Fibroblast of villous mesenchyme (primary cell): ENCODE measurements at regions not wholly inside any gene's neighbourhood (a gene's known extent, or its start where the extent isn't known, plus 50 kb on each side); places are given as distances from the start of the nearest gene placed in this dataset.
A peak's percentile ranks its signal among the peaks of the same experiment; 100 is the strongest.

Source experiments
- DNase-seq: peaks from one replicate; pipeline ENCODE4 v3.0.0-alpha.2; 2010; ENCODE audit warnings: low read depth
- H3K4me3 ChIP-seq: 2 replicates; pipeline ENCODE4 v1.5.1; 2011; ENCODE audit warnings: low read depth, mild to moderate bottlenecking, low read length
- TF ChIP-seq, protein P1 (sequence below): IDR thresholded peaks from 2 replicates; pipeline ENCODE4 v1.5.1; 2012; ENCODE audit warnings: low read depth, mild to moderate bottlenecking, low read length; ENCODE audit not compliant: insufficient read depth

DNA sequence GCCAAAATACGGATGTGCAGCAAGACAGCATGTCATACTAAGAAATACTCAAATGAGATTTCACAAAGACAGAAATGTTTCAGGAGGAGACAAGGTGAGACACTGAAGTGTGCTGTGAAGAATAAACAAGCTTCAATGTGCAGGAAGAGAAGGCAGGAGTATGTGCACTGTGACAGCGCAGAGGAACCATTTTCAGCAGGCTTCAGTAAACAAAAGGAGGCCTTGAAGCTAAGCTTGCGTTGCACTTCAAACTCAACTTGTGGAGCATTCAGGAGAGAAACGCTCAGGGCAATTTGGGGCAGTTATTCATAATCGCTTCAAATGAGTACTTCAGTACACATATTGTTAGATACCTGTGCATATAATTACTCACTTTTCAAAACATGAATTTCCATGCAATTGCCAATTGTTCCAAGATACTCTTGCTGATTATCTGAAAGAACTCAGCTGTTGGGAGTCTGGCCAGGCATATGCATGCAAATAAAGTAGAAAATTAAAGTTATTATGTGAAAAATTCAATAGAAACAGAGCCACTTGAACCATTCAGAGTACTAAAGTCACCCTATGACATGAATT, 234.2 kb upstream of the OPRM1 start:
- TF ChIP-seq, protein P1, sequence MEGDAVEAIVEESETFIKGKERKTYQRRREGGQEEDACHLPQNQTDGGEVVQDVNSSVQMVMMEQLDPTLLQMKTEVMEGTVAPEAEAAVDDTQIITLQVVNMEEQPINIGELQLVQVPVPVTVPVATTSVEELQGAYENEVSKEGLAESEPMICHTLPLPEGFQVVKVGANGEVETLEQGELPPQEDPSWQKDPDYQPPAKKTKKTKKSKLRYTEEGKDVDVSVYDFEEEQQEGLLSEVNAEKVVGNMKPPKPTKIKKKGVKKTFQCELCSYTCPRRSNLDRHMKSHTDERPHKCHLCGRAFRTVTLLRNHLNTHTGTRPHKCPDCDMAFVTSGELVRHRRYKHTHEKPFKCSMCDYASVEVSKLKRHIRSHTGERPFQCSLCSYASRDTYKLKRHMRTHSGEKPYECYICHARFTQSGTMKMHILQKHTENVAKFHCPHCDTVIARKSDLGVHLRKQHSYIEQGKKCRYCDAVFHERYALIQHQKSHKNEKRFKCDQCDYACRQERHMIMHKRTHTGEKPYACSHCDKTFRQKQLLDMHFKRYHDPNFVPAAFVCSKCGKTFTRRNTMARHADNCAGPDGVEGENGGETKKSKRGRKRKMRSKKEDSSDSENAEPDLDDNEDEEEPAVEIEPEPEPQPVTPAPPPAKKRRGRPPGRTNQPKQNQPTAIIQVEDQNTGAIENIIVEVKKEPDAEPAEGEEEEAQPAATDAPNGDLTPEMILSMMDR, result no peak
- no peak overlapping the region for H3K4me3 ChIP-seq
- no peak for DNase-seq

DNA sequence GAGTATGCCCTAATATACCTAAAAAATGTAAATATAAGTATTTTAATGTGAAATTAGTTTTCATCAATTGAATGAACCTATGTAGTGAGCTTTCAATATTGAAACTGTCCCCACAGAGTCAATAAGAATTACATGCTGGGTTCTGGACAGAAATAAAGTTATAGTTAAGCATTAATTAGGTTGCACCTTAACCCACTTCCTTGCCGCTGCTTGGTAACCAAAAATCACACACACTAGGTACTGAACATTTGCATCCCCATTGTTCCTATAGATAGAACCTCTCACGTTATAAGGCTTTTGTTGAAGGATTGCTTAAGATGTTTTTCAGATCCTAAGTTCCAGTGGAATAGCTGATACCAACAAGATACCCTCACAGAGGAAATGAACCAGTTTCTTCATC, 237.1 kb upstream of the OPRM1 start:
- TF ChIP-seq, protein P1, result no peak
- DNase-seq, result no peak

GRCh38 chr6:153800580-153801188, 238.4 kb upstream of the OPRM1 start:
- H3K4me3 ChIP-seq, result no peak overlapping the region
- no peak for DNase-seq
- TF ChIP-seq, protein P1, result no peak

More for the DNA sequence above, 237.1 kb upstream of the OPRM1 start:
- H3K4me3 ChIP-seq, result no peak overlapping the region

- no peak overlapping the region for H3K4me3 ChIP-seq
- TF ChIP-seq, protein P1, result peak; percentile 18
- DNase-seq, result peak; percentile 34
Observed at GRCh38 chr6:153790876-153791473, 248.1 kb upstream of the OPRM1 start.

GRCh38 chr6:153790048-153790447, 249.0 kb upstream of the OPRM1 start:
- H3K4me3 ChIP-seq, result no peak overlapping the region
- peak; percentile 84 for DNase-seq
- TF ChIP-seq, protein P1, result peak; percentile 9

- no peak overlapping the region for H3K4me3 ChIP-seq
- TF ChIP-seq, protein P1, result no peak
- DNase-seq, result no peak
Observed at GRCh38 chr6:153787341-153787606, 251.8 kb upstream of the OPRM1 start.
